ENCODE measurements at regions not wholly inside any gene's neighbourhood (a gene's known extent, or its start where the extent isn't known, plus 50 kb on each side); places are given as distances from the start of the nearest gene placed in this dataset.

DNA sequence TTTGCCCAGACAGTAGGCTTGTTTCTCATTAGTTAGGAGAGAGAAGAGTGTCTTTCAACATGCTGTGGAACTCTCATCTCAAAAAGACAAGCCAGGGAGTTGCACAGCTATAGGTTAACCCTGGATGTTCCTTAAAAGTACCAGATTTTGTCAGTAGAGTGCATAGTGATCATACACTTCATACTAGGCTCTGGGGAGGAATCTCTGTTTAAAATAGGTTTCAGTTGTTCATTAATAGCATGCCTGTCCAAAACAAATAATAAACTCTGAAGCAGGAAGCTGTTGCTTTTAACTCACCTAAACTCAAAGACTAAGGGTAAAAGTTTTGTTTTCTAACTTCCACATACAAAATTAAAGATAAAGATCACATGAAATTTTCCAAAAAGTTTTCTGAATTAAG is 1948.4 kb downstream of the C4orf33 start:
- DNase-seq (ENCODE audit: low spot score): no peak
- TF ChIP-seq, protein P1, sequence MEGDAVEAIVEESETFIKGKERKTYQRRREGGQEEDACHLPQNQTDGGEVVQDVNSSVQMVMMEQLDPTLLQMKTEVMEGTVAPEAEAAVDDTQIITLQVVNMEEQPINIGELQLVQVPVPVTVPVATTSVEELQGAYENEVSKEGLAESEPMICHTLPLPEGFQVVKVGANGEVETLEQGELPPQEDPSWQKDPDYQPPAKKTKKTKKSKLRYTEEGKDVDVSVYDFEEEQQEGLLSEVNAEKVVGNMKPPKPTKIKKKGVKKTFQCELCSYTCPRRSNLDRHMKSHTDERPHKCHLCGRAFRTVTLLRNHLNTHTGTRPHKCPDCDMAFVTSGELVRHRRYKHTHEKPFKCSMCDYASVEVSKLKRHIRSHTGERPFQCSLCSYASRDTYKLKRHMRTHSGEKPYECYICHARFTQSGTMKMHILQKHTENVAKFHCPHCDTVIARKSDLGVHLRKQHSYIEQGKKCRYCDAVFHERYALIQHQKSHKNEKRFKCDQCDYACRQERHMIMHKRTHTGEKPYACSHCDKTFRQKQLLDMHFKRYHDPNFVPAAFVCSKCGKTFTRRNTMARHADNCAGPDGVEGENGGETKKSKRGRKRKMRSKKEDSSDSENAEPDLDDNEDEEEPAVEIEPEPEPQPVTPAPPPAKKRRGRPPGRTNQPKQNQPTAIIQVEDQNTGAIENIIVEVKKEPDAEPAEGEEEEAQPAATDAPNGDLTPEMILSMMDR (IDR thresholded peaks at IDR 0.05; ENCODE audit: extremely low read depth, missing control alignments): no peak

DNA sequence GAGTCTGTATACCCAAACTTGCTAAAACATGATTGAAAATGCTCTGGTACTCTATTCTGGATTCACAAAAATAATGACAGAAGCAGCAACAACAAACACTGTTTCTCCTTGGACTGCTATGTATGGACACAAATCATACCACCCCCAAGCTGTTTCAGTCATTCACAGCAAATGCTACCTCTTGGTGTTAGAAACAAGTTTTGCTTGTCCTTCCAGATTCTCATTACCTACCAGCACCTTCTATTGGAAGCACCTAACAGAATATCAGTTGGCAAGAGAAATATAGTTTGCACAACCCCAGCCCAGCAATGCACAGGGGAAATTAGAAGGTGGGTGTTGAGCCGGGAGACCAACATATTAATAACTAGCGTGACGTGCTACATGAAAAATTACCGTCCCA is 1950.9 kb downstream of the C4orf33 start:
- TF ChIP-seq, protein P1 (IDR thresholded peaks at IDR 0.05; ENCODE audit: extremely low read depth, missing control alignments): no peak

DNA sequence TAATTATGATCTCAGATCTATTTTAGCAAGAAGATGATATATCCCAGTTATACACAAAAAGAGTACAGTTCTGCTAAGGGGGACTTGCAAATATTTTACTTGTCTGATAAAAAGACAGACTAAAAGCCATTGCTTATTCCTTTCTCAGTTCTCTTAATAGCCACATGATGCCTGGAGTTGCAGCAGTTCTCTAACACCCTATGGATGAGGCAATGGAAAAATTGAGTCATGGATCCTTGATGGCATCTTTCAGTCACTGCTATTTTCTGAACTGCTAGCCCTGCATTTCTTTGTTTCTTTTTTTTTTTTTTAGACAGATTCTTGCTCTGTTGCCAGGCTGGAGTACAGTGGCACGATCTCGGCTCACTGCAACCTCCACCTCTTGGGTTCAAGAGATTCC is 1956.7 kb downstream of the C4orf33 start:
- no peak for DNase-seq (ENCODE audit: low spot score)
- TF ChIP-seq, protein P1 (IDR thresholded peaks at IDR 0.05; ENCODE audit: extremely low read depth, missing control alignments): no peak

More for the DNA sequence above, 1950.9 kb downstream of the C4orf33 start:
- no peak for DNase-seq (ENCODE audit: low spot score)

DNA sequence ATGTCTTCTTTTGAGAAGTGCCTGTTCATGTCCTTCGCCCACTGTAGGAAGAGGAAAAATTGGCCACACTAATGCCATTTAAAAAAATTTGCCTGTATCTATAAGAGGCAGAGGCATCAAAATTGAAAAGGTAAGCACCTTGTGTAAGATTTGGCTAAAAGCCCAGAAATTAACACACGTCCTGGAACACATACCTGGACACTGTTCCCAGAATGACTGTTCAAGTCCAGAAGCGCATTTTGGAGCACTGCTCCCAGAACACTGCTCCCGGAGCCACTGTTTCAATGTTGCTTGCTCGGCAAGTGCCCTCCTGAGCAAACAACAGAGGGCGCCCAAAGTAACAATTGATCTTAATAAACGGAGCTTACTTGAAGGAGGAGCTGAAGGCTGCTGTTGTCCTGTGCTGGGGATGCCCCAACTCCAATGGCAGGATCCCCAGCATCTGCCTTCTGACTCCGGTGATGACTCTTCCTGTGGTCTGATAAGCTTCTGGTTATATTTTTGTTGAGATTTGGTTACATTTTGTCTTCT is 1958.6 kb downstream of the C4orf33 start:
- no peak for DNase-seq (ENCODE audit: low spot score)
- TF ChIP-seq, protein P1 (IDR thresholded peaks at IDR 0.05; ENCODE audit: extremely low read depth, missing control alignments): no peak

DNA sequence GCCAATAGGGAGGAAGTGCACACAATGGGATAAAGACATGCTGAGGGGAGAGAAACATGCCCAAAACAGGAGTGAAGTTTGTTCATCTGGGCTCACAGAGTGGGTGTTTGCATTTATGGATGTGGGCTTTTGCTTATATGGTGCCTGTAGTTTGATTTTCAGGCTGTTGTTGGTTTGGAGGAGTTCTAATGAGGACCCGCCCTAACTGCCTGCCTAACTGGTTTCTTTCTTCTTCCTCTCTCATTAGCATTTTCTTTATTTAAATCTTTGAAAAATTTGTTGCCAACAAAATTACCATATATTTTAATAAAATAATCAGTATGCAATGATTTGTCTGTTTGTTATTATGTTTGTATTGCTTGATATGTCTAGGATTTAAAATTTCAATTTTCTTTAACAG is 1965.8 kb downstream of the C4orf33 start:
- TF ChIP-seq, protein P1 (IDR thresholded peaks at IDR 0.05; ENCODE audit: extremely low read depth, missing control alignments): no peak
- DNase-seq (ENCODE audit: low spot score): no peak

DNA sequence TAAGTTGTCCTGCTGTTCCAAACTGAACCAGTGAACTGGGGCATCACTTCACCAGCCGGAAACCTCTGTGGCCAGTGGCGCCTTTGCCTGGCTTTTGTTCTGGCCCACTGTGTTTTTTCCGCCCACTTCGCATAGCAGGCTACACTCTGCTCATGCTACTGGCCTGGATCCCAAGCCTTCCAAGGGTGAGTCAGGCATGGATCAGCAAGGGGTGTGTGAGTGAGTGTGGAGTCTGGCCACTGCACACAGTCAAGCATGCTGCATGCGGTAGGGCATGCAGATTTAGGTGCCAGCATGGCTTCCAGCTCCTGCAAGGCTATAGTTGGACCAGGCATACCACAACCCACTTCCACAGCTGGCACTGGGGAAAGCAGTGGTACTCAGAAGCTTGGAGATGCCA is 1967.9 kb downstream of the C4orf33 start:
- DNase-seq (ENCODE audit: low spot score): no peak
- TF ChIP-seq, protein P1 (IDR thresholded peaks at IDR 0.05; ENCODE audit: extremely low read depth, missing control alignments): no peak

DNA sequence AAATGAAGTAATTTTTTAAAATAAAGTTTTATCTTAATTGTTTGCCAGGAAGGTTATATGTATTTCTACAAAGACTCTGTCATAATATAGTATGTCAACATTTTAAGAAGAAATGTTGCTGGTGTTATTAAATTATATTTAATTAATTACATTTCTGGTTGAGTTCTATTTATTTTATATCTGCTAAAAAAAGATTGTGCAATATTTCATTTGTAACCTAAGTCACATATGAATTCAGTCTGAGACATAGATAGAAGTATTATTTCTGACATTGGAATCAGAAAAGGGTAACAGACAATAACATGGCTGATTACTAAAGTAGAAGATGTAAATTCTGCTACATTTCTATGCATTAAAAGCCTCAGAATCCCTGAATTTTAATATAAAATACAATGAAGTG is 1985.1 kb downstream of the C4orf33 start:
- TF ChIP-seq, protein P1 (IDR thresholded peaks at IDR 0.05; ENCODE audit: extremely low read depth, missing control alignments): no peak
- no peak for DNase-seq (ENCODE audit: low spot score)

All from GM20000 (cell line).